Liver (tissue), 8 donors: ENCODE measurements at regions not wholly inside any gene's neighbourhood (a gene's known extent, or its start where the extent isn't known, plus 50 kb on each side); places are given as distances from the start of the nearest gene placed in this dataset.

Experiments
- DNase-seq: peaks from one replicate; pipeline ENCODE4 v3.0.0-alpha.2; 2017; ENCODE audit warnings: low spot score
- H3K27ac ChIP-seq, 2 donors: one replicate each; pipeline ENCODE4 v1.7.0; 2013; ENCODE audit warnings: inconsistent platforms in 2 of 2, low read length in 2 of 2, control low read depth in 1 of 2, low read depth in 1 of 2, mild to moderate bottlenecking in 1 of 2
- H3K27me3 ChIP-seq, 4 donors: one replicate each; pipeline versions ENCODE4 v1.6.1 to v1.7.0; 2013; ENCODE audit warnings: low read length in 3 of 4, inconsistent platforms in 1 of 4, mild to moderate bottlenecking in 1 of 4, moderate library complexity in 1 of 4; ENCODE audit not compliant: control insufficient read depth in 4 of 4, insufficient read depth in 4 of 4
- H3K36me3 ChIP-seq, 4 donors: one replicate each; pipeline versions ENCODE4 v1.6.1 to v1.7.0; 2013; ENCODE audit warnings: low read length in 3 of 4, mild to moderate bottlenecking in 3 of 4, low read depth in 1 of 4, moderate library complexity in 1 of 4; ENCODE audit not compliant: control insufficient read depth in 4 of 4, insufficient read depth in 3 of 4
- H3K4me1 ChIP-seq, 4 donors: one replicate each; pipeline versions ENCODE4 v1.6.1 to v1.7.0; 2013; ENCODE audit warnings: low read length in 3 of 4, mild to moderate bottlenecking in 3 of 4, moderate library complexity in 1 of 4; ENCODE audit not compliant: control insufficient read depth in 4 of 4, insufficient read depth in 4 of 4
- H3K4me3 ChIP-seq, 3 donors: one replicate each; pipeline versions ENCODE4 v1.6.1 to v1.7.0; 2013; ENCODE audit warnings: low read length in 3 of 3, control low read depth in 1 of 3, low read depth in 1 of 3, mild to moderate bottlenecking in 1 of 3
- H3K9ac ChIP-seq, 2 donors: one replicate each; pipeline ENCODE4 v1.7.0; 2013; ENCODE audit warnings: low read length in 2 of 2, mild to moderate bottlenecking in 2 of 2, moderate library complexity in 2 of 2, control low read depth in 1 of 2, low read depth in 1 of 2
- H3K9me3 ChIP-seq, 4 donors: one replicate each; pipeline versions ENCODE4 v1.6.1 to v1.7.0; 2013; ENCODE audit warnings: low read length in 3 of 4; ENCODE audit not compliant: control insufficient read depth in 4 of 4
- CTCF ChIP-seq: fragments of 150-350 bp; IDR thresholded peaks from 2 replicates; pipeline ENCODE4 v1.5.1; 2017; ENCODE audit warnings: improper control_type of control experiment, low read depth, low read length; ENCODE audit not compliant: missing input control
- EGR1 ChIP-seq, 2 donors: IDR thresholded peaks; 2 replicates each; pipeline ENCODE4 v1.6.1; 2016 to 2018; ENCODE audit warnings: antibody characterized with exemption in 2 of 2, low read depth in 2 of 2
- HNF4A ChIP-seq, 2 donors: conservative IDR thresholded peaks; 2 replicates each; pipeline ENCODE4 v1.6.1; 2016; ENCODE audit warnings: antibody characterized with exemption in 2 of 2, mild to moderate bottlenecking in 2 of 2
- HNF4G ChIP-seq: IDR thresholded peaks from 2 replicates; pipeline ENCODE4 v1.6.1; 2016; ENCODE audit warnings: antibody characterized with exemption
- JUND ChIP-seq, 2 donors: IDR thresholded peaks; 2 replicates each; pipeline ENCODE4 v1.6.1; 2016; ENCODE audit warnings: antibody characterized with exemption in 2 of 2
- NR2F2 ChIP-seq: IDR thresholded peaks from 2 replicates; pipeline ENCODE4 v1.6.1; 2016; ENCODE audit warnings: antibody characterized with exemption
- RAD21 ChIP-seq, 2 donors: IDR thresholded peaks; 2 replicates each; pipeline ENCODE4 v1.6.1; 2016; ENCODE audit warnings: antibody characterized with exemption in 2 of 2, mild to moderate bottlenecking in 2 of 2
- REST ChIP-seq: IDR thresholded peaks from 2 replicates; pipeline ENCODE4 v1.6.1; 2016; ENCODE audit warnings: antibody characterized with exemption, mild to moderate bottlenecking
- WGBS: extraction: QIAGEN DNeasy Blood & Tissue Kit; methylation state at CpG from one replicate; pipeline ENCODE4 v1.1.7; 2013; 5-methylcytosine and 5-hydroxymethylcytosine counted together
- TF ChIP-seq, protein P1 (sequence below): IDR thresholded peaks from 2 replicates; pipeline ENCODE4 v1.6.1; 2016; ENCODE audit warnings: antibody characterized with exemption
- TF ChIP-seq, protein P2 (sequence below): IDR thresholded peaks from 2 replicates; pipeline ENCODE4 v1.6.1; 2016; ENCODE audit warnings: antibody characterized with exemption
- donor health status: healthy.
- donor health status: healthy.
- donor health status: healthy.
- donor health status: healthy.
- donor health status: healthy.

- H3K9me3 ChIP-seq = no peaks in the 10 kb centered on the region
- no peaks in the 10 kb centered on the region for H3K27me3 ChIP-seq
- H3K27ac ChIP-seq = no peak overlapping the region
- TF ChIP-seq CTCF = no peak
- TF ChIP-seq EGR1 (IDR thresholded peaks at IDR 0.05; ENCODE audit: low read depth in 2 of 2) = no peak
- no peak for TF ChIP-seq RAD21 (IDR thresholded peaks at IDR 0.05)
- no peak for TF ChIP-seq NR2F2
- TF ChIP-seq REST = no peak
- no peak for TF ChIP-seq HNF4A (conservative IDR thresholded peaks at IDR 0.05)
- no peak for TF ChIP-seq JUND (IDR thresholded peaks at IDR 0.05)
- TF ChIP-seq, protein P1, sequence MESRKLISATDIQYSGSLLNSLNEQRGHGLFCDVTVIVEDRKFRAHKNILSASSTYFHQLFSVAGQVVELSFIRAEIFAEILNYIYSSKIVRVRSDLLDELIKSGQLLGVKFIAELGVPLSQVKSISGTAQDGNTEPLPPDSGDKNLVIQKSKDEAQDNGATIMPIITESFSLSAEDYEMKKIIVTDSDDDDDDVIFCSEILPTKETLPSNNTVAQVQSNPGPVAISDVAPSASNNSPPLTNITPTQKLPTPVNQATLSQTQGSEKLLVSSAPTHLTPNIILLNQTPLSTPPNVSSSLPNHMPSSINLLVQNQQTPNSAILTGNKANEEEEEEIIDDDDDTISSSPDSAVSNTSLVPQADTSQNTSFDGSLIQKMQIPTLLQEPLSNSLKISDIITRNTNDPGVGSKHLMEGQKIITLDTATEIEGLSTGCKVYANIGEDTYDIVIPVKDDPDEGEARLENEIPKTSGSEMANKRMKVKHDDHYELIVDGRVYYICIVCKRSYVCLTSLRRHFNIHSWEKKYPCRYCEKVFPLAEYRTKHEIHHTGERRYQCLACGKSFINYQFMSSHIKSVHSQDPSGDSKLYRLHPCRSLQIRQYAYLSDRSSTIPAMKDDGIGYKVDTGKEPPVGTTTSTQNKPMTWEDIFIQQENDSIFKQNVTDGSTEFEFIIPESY = no peak
- no peak overlapping the region for H3K9ac ChIP-seq
- DNase-seq = no peak
- no peaks in the 10 kb centered on the region for H3K36me3 ChIP-seq
- H3K4me1 ChIP-seq = no peaks in the 10 kb centered on the region
- no peak overlapping the region for H3K4me3 ChIP-seq
- 77% methylated on average over 6 of the region's 6 CpGs for WGBS
These were observed 94.8 kb downstream of the EBNA1BP2 start for GRCh38 chr1:43077273-43077672.

DNA sequence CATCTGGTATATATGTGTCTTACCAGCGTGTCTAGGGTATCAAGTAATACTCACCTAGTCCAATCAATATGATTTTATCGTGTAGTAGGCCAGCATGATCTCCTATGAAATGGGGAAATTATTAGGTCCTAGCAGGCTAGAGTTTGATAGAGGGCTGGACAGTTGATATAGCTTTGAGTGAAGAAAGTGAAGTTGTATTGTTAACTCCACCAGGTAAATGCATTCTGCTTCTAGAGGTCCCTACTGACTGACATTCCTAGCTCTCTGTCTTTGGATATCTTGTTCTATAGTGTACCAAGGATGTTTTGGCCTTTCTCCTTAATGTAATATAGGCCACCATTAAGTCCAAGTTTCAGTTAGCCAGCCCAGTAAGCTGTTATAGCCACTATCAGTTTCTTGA lies 97.4 kb downstream of the EBNA1BP2 start:
- H3K9me3 ChIP-seq = no peaks in the 10 kb centered on the region
- WGBS = 87% methylated on average over 2 of the region's 2 CpGs
- H3K27ac ChIP-seq = no peak overlapping the region
- no peaks in the 10 kb centered on the region for H3K36me3 ChIP-seq
- H3K9ac ChIP-seq = no peak overlapping the region
- DNase-seq = no peak
- no peak overlapping the region for H3K4me3 ChIP-seq
- TF ChIP-seq, protein P2, sequence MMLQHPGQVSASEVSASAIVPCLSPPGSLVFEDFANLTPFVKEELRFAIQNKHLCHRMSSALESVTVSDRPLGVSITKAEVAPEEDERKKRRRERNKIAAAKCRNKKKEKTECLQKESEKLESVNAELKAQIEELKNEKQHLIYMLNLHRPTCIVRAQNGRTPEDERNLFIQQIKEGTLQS = no peak
- TF ChIP-seq JUND (IDR thresholded peaks at IDR 0.05) (no peak), NR2F2 (no peak), HNF4G (no peak)
- no peaks in the 10 kb centered on the region for H3K4me1 ChIP-seq
- no peaks in the 10 kb centered on the region for H3K27me3 ChIP-seq

- H3K9me3 ChIP-seq = no peaks in the 10 kb centered on the region
- no peaks in the 10 kb centered on the region for H3K36me3 ChIP-seq
- WGBS = 83% methylated on average over 3 of the region's 3 CpGs
- no peak overlapping the region for H3K9ac ChIP-seq
- H3K27ac ChIP-seq = no peak overlapping the region
- H3K4me1 ChIP-seq = no peaks in the 10 kb centered on the region
- H3K27me3 ChIP-seq = no peaks in the 10 kb centered on the region
- no peak overlapping the region for H3K4me3 ChIP-seq
- no peak for DNase-seq
- TF ChIP-seq, protein P1 = no peak
- TF ChIP-seq NR2F2 = no peak
These were observed 97.8 kb downstream of the EBNA1BP2 start for GRCh38 chr1:43074244-43074643.
